HepG2 (cell line): ENCODE measurements at regions not wholly inside any gene's neighbourhood (a gene's known extent, or its start where the extent isn't known, plus 50 kb on each side); places are given as distances from the start of the nearest gene placed in this dataset.

Source experiments
- ATAC-seq: fragments of 200-7000 bp; cut with Tn5 transposase; 3 replicates; pipeline ENCODE4 v1.9.1; 2020; ENCODE audit warnings: mild to moderate bottlenecking, moderate library complexity
- BruUV-seq: library from RNA; stranded (reverse); fragments of 400-500 nt; replicated peaks from 2 replicates; lab custom pipeline; 2021; lab: Mats Ljungman, UMichigan
- CTCF ChIA-PET: fragments of 300-600 bp; formaldehyde crosslinking; extraction: SDS; loops from one replicate; lab custom pipeline; 2021; ENCODE audit warnings: low total read pairs, inconsistent platforms, low intra/inter-chr PET ratio; lab: Yijun Ruan, JAX
- POLR2A ChIA-PET: fragments of 350-600 bp; sonication (Branson Sonifier 250); formaldehyde crosslinking; loops from one replicate; lab custom pipeline; 2020; ENCODE audit warnings: antibody characterized with exemption, inconsistent platforms; lab: Yijun Ruan, JAX
- DNase-seq: peaks from one replicate; pipeline ENCODE4 v3.0.0-alpha.2; 2015; ENCODE audit warnings: low spot score
- FAIRE-seq: peaks from 3 replicates; lab custom pipeline; 2011; peaks lifted over from hg19 to GRCh38; lab: Jason Lieb, UNC
- H2AFZ ChIP-seq: one replicate; pipeline ENCODE4 v1.6.1; 2011; ENCODE audit warnings: low read length, inconsistent platforms
- H3K27ac ChIP-seq: fragments of 300-600 bp; 3 replicates; pipeline ENCODE4 v1.8.0; 2011; ENCODE audit warnings: mixed run types, mild to moderate bottlenecking, mixed read lengths, low read length, inconsistent platforms; ENCODE audit not compliant: insufficient read depth; ENCODE audit errors: extremely low read length
- H3K27me3 ChIP-seq, 2 experiments: fragments of 200-600 bp in 1 of 2; 2 replicates in 1 of 2; 3 replicates in 1 of 2; pipeline versions ENCODE4 v1.6.0 to v1.8.0; 2011; ENCODE audit warnings: low read length in 2 of 2, mild to moderate bottlenecking in 2 of 2, moderate library complexity in 2 of 2, inconsistent platforms in 1 of 2; ENCODE audit not compliant: insufficient read depth in 2 of 2, control insufficient read depth in 1 of 2
- H3K36me3 ChIP-seq, 2 experiments: fragments of 200-600 bp in 1 of 2; replicated peaks in 1 of 2; 2 replicates in 1 of 2; 3 replicates in 1 of 2; pipeline versions ENCODE4 v1.5.1 to v1.8.0; 2011; ENCODE audit warnings: low read length in 2 of 2, inconsistent platforms in 1 of 2; ENCODE audit not compliant: insufficient read depth in 2 of 2, control insufficient read depth in 1 of 2
- H3K4me1 ChIP-seq: 2 replicates; pipeline ENCODE4 v1.5.1; 2012; ENCODE audit warnings: low read length, inconsistent platforms; ENCODE audit not compliant: insufficient read depth
- H3K4me2 ChIP-seq: 2 replicates; pipeline ENCODE4 v1.6.0; 2011; ENCODE audit warnings: low read depth, low read length, inconsistent platforms
- H3K4me3 ChIP-seq, 3 experiments: fragments of 200-600 bp in 1 of 3; sonication (generic), shearing (Covaris generic) in 1 of 3; replicated peaks in 1 of 3; 2 replicates each; pipeline ENCODE4 v1.5.1; 2011 to 2016; ENCODE audit warnings: low read length in 3 of 3, inconsistent platforms in 2 of 3, low read depth in 2 of 3, mild to moderate bottlenecking in 2 of 3, control low read depth in 1 of 3, mixed read lengths in 1 of 3; ENCODE audit not compliant: insufficient read depth in 1 of 3
- H3K79me2 ChIP-seq: one replicate; pipeline ENCODE4 v1.6.1; 2011; ENCODE audit warnings: low read length, inconsistent platforms; ENCODE audit not compliant: insufficient read depth
- H3K9ac ChIP-seq: 2 replicates; pipeline ENCODE4 v1.6.0; 2011; ENCODE audit warnings: mild to moderate bottlenecking, low read depth, low read length, inconsistent platforms; ENCODE audit not compliant: insufficient read depth
- H3K9me3 ChIP-seq: 2 replicates; pipeline ENCODE4 v1.5.1; 2012; ENCODE audit warnings: mild to moderate bottlenecking, low read length
- H4K20me1 ChIP-seq: 2 replicates; pipeline ENCODE4 v1.6.0; 2011; ENCODE audit warnings: inconsistent platforms, mild to moderate bottlenecking, low read length, moderate library complexity; ENCODE audit not compliant: insufficient read depth
- ARNT ChIP-seq: fragments of 450-650 bp; IDR thresholded peaks from 2 replicates; pipeline ENCODE4 v1.6.1; 2017
- CCAR2 ChIP-seq: fragments of 200-400 bp; formaldehyde crosslinking; optimal IDR thresholded peaks from 2 replicates; pipeline ENCODE3; 2018; ENCODE audit warnings: low read depth, mild to moderate bottlenecking, low read length, moderate library complexity
- DNMT1 ChIP-seq: sonication (generic); formaldehyde crosslinking; IDR thresholded peaks from 2 replicates; pipeline ENCODE4 v1.5.1; 2020; ENCODE audit warnings: mild to moderate bottlenecking, missing genetic modification reagents
- GMEB2 ChIP-seq: IDR thresholded peaks from 2 replicates; pipeline ENCODE4 v1.6.1; 2016; ENCODE audit warnings: missing biosample characterization, missing genetic modification reagents, low read depth
- GTF3A ChIP-seq: sonication (generic); formaldehyde crosslinking; conservative IDR thresholded peaks from 2 replicates; pipeline ENCODE4 v1.4.0; 2020; ENCODE audit warnings: mild to moderate bottlenecking, missing genetic modification reagents
- REL ChIP-seq: sonication (generic); formaldehyde crosslinking; conservative IDR thresholded peaks from 2 replicates; pipeline ENCODE4 v1.8.0; 2022; ENCODE audit warnings: mild to moderate bottlenecking, missing genetic modification reagents, moderate library complexity
- ZSCAN22 ChIP-seq: sonication (generic); formaldehyde crosslinking; IDR thresholded peaks from 2 replicates; pipeline ENCODE4 v1.4.0; 2020; ENCODE audit warnings: mild to moderate bottlenecking, missing genetic modification reagents
- WGBS: methylation state at CpG from one replicate; pipeline ENCODE4 v1.1.6; 2017; ENCODE audit warnings: low lambda C conversion rate; 5-methylcytosine and 5-hydroxymethylcytosine counted together
- in situ Hi-C: cut with HindIII; loops from 2 replicates; pipeline ENCODE4 v1.10.0; 2017; ENCODE audit warnings: low pct_unique_long_range_greater_than_20kb; ENCODE audit not compliant: extremely low pct_ligation_motif_present
- intact Hi-C: fragments of 100-400 bp; cut with micrococcal nuclease; formaldehyde crosslinking; loops from one replicate; pipeline ENCODE4 v1.10.0; 2022; ENCODE audit not compliant: unreplicated experiment
- TF ChIP-seq, protein P1 (sequence below): sonication (generic); formaldehyde crosslinking; IDR thresholded peaks from 2 replicates; pipeline ENCODE4 v1.5.1; 2020; ENCODE audit warnings: missing genetic modification reagents, mild to moderate bottlenecking, borderline replicate concordance

DNA sequence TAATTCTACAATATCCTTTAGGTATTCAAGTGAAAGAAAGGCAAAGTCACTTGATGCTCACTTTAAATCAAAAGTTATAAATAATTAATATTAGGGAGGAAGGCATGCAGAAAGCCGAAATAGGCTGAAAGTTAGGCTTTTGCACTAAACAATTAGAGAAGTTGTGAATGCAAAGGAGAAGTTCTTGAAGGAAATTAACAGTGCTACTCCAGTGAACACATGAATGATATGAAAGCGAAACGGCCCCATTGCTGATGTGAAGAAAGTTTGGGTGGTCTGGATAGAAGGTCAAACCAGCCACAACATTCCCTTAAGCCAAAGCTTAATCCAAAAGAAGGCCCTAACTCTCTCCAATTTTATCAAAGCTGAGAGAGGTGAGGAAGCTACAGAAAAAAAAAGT lies 103.1 kb upstream of the CXCR4 start:
- intact Hi-C loops: no loop called here
- 13% methylated on average over 3 of the region's 3 CpGs for WGBS
- BruUV-seq: no TSS peak

More for the DNA sequence above, 103.1 kb upstream of the CXCR4 start:
- in situ Hi-C loops: no loop called here
- no peaks in the 10 kb centered on the region for H3K36me3 ChIP-seq
- no peak for DNase-seq
- H4K20me1 ChIP-seq: no peaks in the 10 kb centered on the region
- no peak overlapping the region for H2AFZ ChIP-seq
- H3K4me3 ChIP-seq: no peak overlapping the region
- H3K4me2 ChIP-seq: no peak overlapping the region
- ChIA-PET POLR2A (no interaction called here), CTCF (no interaction called here)
- ATAC-seq: no peak
- H3K27me3 ChIP-seq: no peaks in the 10 kb centered on the region
- no peak overlapping the region for H3K27ac ChIP-seq
- no peaks in the 10 kb centered on the region for H3K4me1 ChIP-seq
- no peak for FAIRE-seq
- H3K79me2 ChIP-seq: no peaks in the 10 kb centered on the region
- no peak for TF ChIP-seq CCAR2
- TF ChIP-seq REL: no peak
- TF ChIP-seq, protein P1, sequence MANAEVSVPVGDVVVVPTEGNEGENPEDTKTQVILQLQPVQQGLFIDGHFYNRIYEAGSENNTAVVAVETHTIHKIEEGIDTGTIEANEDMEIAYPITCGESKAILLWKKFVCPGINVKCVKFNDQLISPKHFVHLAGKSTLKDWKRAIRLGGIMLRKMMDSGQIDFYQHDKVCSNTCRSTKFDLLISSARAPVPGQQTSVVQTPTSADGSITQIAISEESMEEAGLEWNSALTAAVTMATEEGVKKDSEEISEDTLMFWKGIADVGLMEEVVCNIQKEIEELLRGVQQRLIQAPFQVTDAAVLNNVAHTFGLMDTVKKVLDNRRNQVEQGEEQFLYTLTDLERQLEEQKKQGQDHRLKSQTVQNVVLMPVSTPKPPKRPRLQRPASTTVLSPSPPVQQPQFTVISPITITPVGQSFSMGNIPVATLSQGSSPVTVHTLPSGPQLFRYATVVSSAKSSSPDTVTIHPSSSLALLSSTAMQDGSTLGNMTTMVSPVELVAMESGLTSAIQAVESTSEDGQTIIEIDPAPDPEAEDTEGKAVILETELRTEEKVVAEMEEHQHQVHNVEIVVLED: no peak
- no peak for TF ChIP-seq DNMT1 (CRISPR knock-in tag)
- TF ChIP-seq ZSCAN22 (CRISPR knock-in tag): no peak
- no peak for TF ChIP-seq GTF3A (CRISPR knock-in tag)
- no peak for TF ChIP-seq ARNT
- no peak for TF ChIP-seq GMEB2 (CRISPR knock-in tag)
- no peaks in the 10 kb centered on the region for H3K9me3 ChIP-seq
- H3K9ac ChIP-seq: no peak overlapping the region
